ENCODE measurements at regions not wholly inside any gene's neighbourhood (a gene's known extent, or its start where the extent isn't known, plus 50 kb on each side); places are given as distances from the start of the nearest gene placed in this dataset.

- DNase-seq = no peak
- Histone ChIP-seq H3K4me3 (ENCODE audit: low read depth, low read length) (no peak overlapping the region), H3K36me3 (ENCODE audit: control insufficient read depth, insufficient read depth, low read length) (no peaks in the 10 kb centered on the region), H3K4me1 (no peaks in the 10 kb centered on the region), H3K27me3 (replicated peaks; ENCODE audit: control insufficient read depth, insufficient read depth, low read length) (no peaks in the 10 kb centered on the region), H3K9me3 (no peaks in the 10 kb centered on the region)
- no peaks in the 10 kb centered on the region for H3K9me3 Mint-ChIP-seq (ENCODE audit: unreplicated experiment)
- H3K4me3 Mint-ChIP-seq (ENCODE audit: unreplicated experiment) = no peak overlapping the region
- ChIA-PET CTCF (no interaction called here), POLR2A (no interaction called here)
- intact Hi-C loops (cut with micrococcal nuclease; ENCODE audit: unreplicated experiment) = no loop called here
- H3K27me3 Mint-ChIP-seq (ENCODE audit: insufficient read depth, unreplicated experiment) = no peaks in the 10 kb centered on the region
- no peak for TF ChIP-seq CTCF (IDR thresholded peaks at IDR 0.05; ENCODE audit: insufficient read depth in 1 of 2, low read depth in 1 of 2, low read length in 1 of 2, severe bottlenecking in 1 of 2, unreplicated experiment in 1 of 2)
- no TSS peak for BruUV-seq (replicated peaks)
- no peak overlapping the region for H3K27ac Mint-ChIP-seq (ENCODE audit: unreplicated experiment)
- H3K4me1 Mint-ChIP-seq (ENCODE audit: low read depth, unreplicated experiment) = no peaks in the 10 kb centered on the region
- no peaks in the 10 kb centered on the region for H3K36me3 Mint-ChIP-seq (ENCODE audit: insufficient read depth, unreplicated experiment)
Measured at GRCh38 chr4:167831855-167832254, 260.5 kb upstream of the ANXA10 start.

DNA sequence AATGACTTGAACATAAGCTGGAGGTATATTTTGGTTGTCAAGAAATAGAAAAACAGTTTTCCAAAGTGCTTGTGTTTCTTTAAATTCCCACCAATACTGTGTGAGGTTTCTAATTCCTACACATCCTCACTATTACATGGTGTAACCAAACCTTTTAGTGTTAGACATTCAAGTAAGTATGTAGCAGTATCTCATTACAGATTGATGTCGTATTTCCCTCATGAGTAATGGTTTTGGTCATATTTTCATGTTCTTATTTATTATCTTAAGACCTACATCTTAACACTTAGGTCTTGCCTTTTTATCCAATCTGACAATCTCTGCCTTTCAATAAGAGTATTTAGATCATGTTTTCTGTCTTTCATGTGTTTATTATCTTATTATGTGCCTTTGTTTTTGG, 253.7 kb upstream of the ANXA10 start:
- Histone ChIP-seq H3K36me3 (ENCODE audit: control insufficient read depth, insufficient read depth, low read length) (no peaks in the 10 kb centered on the region), H3K27me3 (replicated peaks; ENCODE audit: control insufficient read depth, insufficient read depth, low read length) (no peaks in the 10 kb centered on the region), H3K9me3 (no peaks in the 10 kb centered on the region), H3K4me1 (no peaks in the 10 kb centered on the region), H3K4me3 (ENCODE audit: low read depth, low read length) (no peak overlapping the region)
- H3K36me3 Mint-ChIP-seq (ENCODE audit: insufficient read depth, unreplicated experiment) = no peaks in the 10 kb centered on the region
- DNase-seq = no peak
- H3K9me3 Mint-ChIP-seq (ENCODE audit: unreplicated experiment) = peaks cover 9% of the 10 kb centered on the region
- no peaks in the 10 kb centered on the region for H3K4me1 Mint-ChIP-seq (ENCODE audit: low read depth, unreplicated experiment)
- H3K27me3 Mint-ChIP-seq (ENCODE audit: insufficient read depth, unreplicated experiment) = no peaks in the 10 kb centered on the region
- H3K27ac Mint-ChIP-seq (ENCODE audit: unreplicated experiment) = no peak overlapping the region
- POLR2A ChIA-PET = no interaction called here
- no peak for TF ChIP-seq CTCF (IDR thresholded peaks at IDR 0.05; ENCODE audit: insufficient read depth in 1 of 2, low read depth in 1 of 2, low read length in 1 of 2, severe bottlenecking in 1 of 2, unreplicated experiment in 1 of 2)
- no peak overlapping the region for H3K4me3 Mint-ChIP-seq (ENCODE audit: unreplicated experiment)
- CTCF ChIA-PET = no interaction called here
- no TSS peak for BruUV-seq (replicated peaks)
- intact Hi-C loops (cut with micrococcal nuclease; ENCODE audit: unreplicated experiment) = no loop called here

DNA sequence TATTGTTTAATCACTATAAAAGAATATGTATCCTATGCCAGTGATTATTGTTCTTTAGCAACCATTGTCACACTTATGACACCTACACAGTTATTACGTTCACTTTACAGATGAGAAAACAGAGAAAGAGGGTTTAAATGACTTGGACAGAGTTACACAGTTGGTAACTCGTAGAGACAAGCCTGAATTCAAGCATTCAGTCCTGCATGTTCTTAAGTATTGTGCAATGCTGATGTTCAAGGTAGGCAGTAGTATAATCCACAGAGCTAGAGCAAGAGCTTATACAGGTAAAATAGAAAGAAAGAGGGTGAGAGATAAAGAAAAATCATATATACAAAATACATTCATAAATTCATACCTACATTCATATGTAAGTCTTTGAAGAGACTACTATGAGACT, 249.8 kb upstream of the ANXA10 start:
- no peaks in the 10 kb centered on the region for H3K4me1 ChIP-seq
- TF ChIP-seq CTCF (IDR thresholded peaks at IDR 0.05; ENCODE audit: insufficient read depth in 1 of 2, low read depth in 1 of 2, low read length in 1 of 2, severe bottlenecking in 1 of 2, unreplicated experiment in 1 of 2) = no peak
- H3K27me3 ChIP-seq (replicated peaks; ENCODE audit: control insufficient read depth, insufficient read depth, low read length) = no peaks in the 10 kb centered on the region
- no TSS peak for BruUV-seq (replicated peaks)
- H3K27ac Mint-ChIP-seq (ENCODE audit: unreplicated experiment) = no peak overlapping the region
- H3K4me3 Mint-ChIP-seq (ENCODE audit: unreplicated experiment) = no peak overlapping the region
- H3K36me3 Mint-ChIP-seq (ENCODE audit: insufficient read depth, unreplicated experiment) = no peaks in the 10 kb centered on the region
- no peak for DNase-seq
- CTCF ChIA-PET = no interaction called here
- H3K4me3 ChIP-seq (ENCODE audit: low read depth, low read length) = no peak overlapping the region
- no peaks in the 10 kb centered on the region for H3K36me3 ChIP-seq (ENCODE audit: control insufficient read depth, insufficient read depth, low read length)
- intact Hi-C loops (cut with micrococcal nuclease; ENCODE audit: unreplicated experiment) = no loop called here
- H3K9me3 Mint-ChIP-seq (ENCODE audit: unreplicated experiment) = peaks cover 9% of the 10 kb centered on the region
- H3K9me3 ChIP-seq = no peaks in the 10 kb centered on the region
- H3K4me1 Mint-ChIP-seq (ENCODE audit: low read depth, unreplicated experiment) = no peaks in the 10 kb centered on the region
- POLR2A ChIA-PET = no interaction called here
- H3K27me3 Mint-ChIP-seq (ENCODE audit: insufficient read depth, unreplicated experiment) = no peaks in the 10 kb centered on the region

Data from Caco-2 (cell line).